ENCODE measurements at regions not wholly inside any gene's neighbourhood (a gene's known extent, or its start where the extent isn't known, plus 50 kb on each side); places are given as distances from the start of the nearest gene placed in this dataset.
"Not testable (repeated sequence)": the region's sequence is repeated elsewhere in the genome, so short reads cannot be mapped to it uniquely, and the experiment has no call there.

- DNase-seq: peak; percentile 10
- Histone ChIP-seq H3K36me3 (replicated peaks) (no peaks in the 10 kb centered on the region), H3K4me3 (ENCODE audit: low read depth, low read length) (no peak overlapping the region), H3K27me3 (replicated peaks) (no peaks in the 10 kb centered on the region), H3K27ac (no peak overlapping the region)
- in situ Hi-C loops (cut with HindIII; ENCODE audit: low pct_ligation_motif_present, low sequenced_read_pairs): no loop called here
- no peak for TF ChIP-seq CTCF (IDR thresholded peaks at IDR 0.05; ENCODE audit: low read depth, low read length, missing control alignments)
Measured at GRCh38 chr3:101117980-101118379, 124.8 kb upstream of the ABI3BP start.

- DNase-seq: no peak
- H3K27me3 ChIP-seq (replicated peaks): no peaks in the 10 kb centered on the region
- no peaks in the 10 kb centered on the region for H3K36me3 ChIP-seq (replicated peaks)
- H3K27ac ChIP-seq: no peak overlapping the region
- in situ Hi-C loops (cut with HindIII; ENCODE audit: low pct_ligation_motif_present, low sequenced_read_pairs): no loop called here
- TF ChIP-seq CTCF (IDR thresholded peaks at IDR 0.05; ENCODE audit: low read depth, low read length, missing control alignments): no peak
- no peak overlapping the region for H3K4me3 ChIP-seq (ENCODE audit: low read depth, low read length)
Measured at GRCh38 chr3:101117465-101117864, 124.2 kb upstream of the ABI3BP start.

GRCh38 chr3:101110295-101110694 lies 117.1 kb upstream of the ABI3BP start:
- in situ Hi-C loops (cut with HindIII; ENCODE audit: low pct_ligation_motif_present, low sequenced_read_pairs); H3K27me3 ChIP-seq (replicated peaks); H3K4me3 ChIP-seq (ENCODE audit: low read depth, low read length); DNase-seq; H3K27ac ChIP-seq; H3K36me3 ChIP-seq (replicated peaks): not testable (repeated sequence)

- Histone ChIP-seq H3K27ac (no peak overlapping the region), H3K4me3 (ENCODE audit: low read depth, low read length) (no peak overlapping the region), H3K27me3 (replicated peaks) (no peaks in the 10 kb centered on the region), H3K36me3 (replicated peaks) (no peaks in the 10 kb centered on the region)
- no peak for TF ChIP-seq CTCF (IDR thresholded peaks at IDR 0.05; ENCODE audit: low read depth, low read length, missing control alignments)
- DNase-seq: no peak
- in situ Hi-C loops (cut with HindIII; ENCODE audit: low pct_ligation_motif_present, low sequenced_read_pairs): no loop called here
Measured at GRCh38 chr3:101104321-101104720, 111.1 kb upstream of the ABI3BP start.

- no peaks in the 10 kb centered on the region for H3K36me3 ChIP-seq (replicated peaks)
- no peak for DNase-seq
- no peak overlapping the region for H3K4me3 ChIP-seq (ENCODE audit: low read depth, low read length)
- H3K27me3 ChIP-seq (replicated peaks): no peaks in the 10 kb centered on the region
- TF ChIP-seq CTCF (IDR thresholded peaks at IDR 0.05; ENCODE audit: low read depth, low read length, missing control alignments): no peak
- in situ Hi-C loops (cut with HindIII; ENCODE audit: low pct_ligation_motif_present, low sequenced_read_pairs): no loop called here
- H3K27ac ChIP-seq: no peak overlapping the region
Measured at GRCh38 chr3:101102678-101103296, 109.6 kb upstream of the ABI3BP start.

- H3K27ac ChIP-seq: no peak overlapping the region
- no peaks in the 10 kb centered on the region for H3K27me3 ChIP-seq (replicated peaks)
- H3K4me3 ChIP-seq (ENCODE audit: low read depth, low read length): no peak overlapping the region
- no peak for TF ChIP-seq CTCF (IDR thresholded peaks at IDR 0.05; ENCODE audit: low read depth, low read length, missing control alignments)
- DNase-seq: no peak
- no peaks in the 10 kb centered on the region for H3K36me3 ChIP-seq (replicated peaks)
- in situ Hi-C loops (cut with HindIII; ENCODE audit: low pct_ligation_motif_present, low sequenced_read_pairs): no loop called here
Measured at GRCh38 chr3:101100361-101101009, 107.3 kb upstream of the ABI3BP start.

All from brain microvascular endothelial cell (primary cell).